Lower lobe of right lung (tissue), 2 donors: ENCODE measurements at regions not wholly inside any gene's neighbourhood (a gene's known extent, or its start where the extent isn't known, plus 50 kb on each side); places are given as distances from the start of the nearest gene placed in this dataset.

ENCODE experiments used
- ATAC-seq, 2 donors: fragments of 200-7000 bp; cut with Tn5 transposase; one replicate each; pipeline ENCODE4 v1.9.1; 2020 to 2022; ENCODE audit warnings: mild to moderate bottlenecking in 2 of 2, moderate library complexity in 2 of 2
- DNase-seq: peaks from one replicate; pipeline ENCODE4 v3.0.0-alpha.2; 2020
- H3K27ac ChIP-seq: fragments of 200-600 bp; one replicate; pipeline ENCODE4 v1.8.0; 2022
- H3K27me3 ChIP-seq: fragments of 200-600 bp; one replicate; pipeline ENCODE4 v1.8.0; 2022; ENCODE audit warnings: low read depth
- H3K36me3 ChIP-seq: fragments of 200-600 bp; one replicate; pipeline ENCODE4 v1.8.0; 2022; ENCODE audit warnings: mild to moderate bottlenecking
- H3K4me1 ChIP-seq: fragments of 200-600 bp; one replicate; pipeline ENCODE4 v1.8.0; 2022
- H3K4me3 ChIP-seq: fragments of 200-600 bp; one replicate; pipeline ENCODE4 v1.8.0; 2022; ENCODE audit warnings: mild to moderate bottlenecking
- H3K9me3 ChIP-seq: fragments of 200-600 bp; one replicate; pipeline ENCODE4 v1.8.0; 2022
- CTCF ChIP-seq: fragments of 200-600 bp; IDR thresholded peaks from one replicate; pipeline ENCODE4 v1.8.0; 2022; ENCODE audit warnings: antibody characterized with exemption, mild to moderate bottlenecking
- intact Hi-C: fragments of 100-400 bp; cut with DNase I; formaldehyde crosslinking; loops from one replicate; pipeline ENCODE4 v1.11.0; 2022
- donor health status: DM: no; HTN: yes; CAD: no; lungs with severe emphysema.

GRCh38 chr4:168028568-168028967, 63.8 kb upstream of the ANXA10 start:
- no peak for DNase-seq
- Histone ChIP-seq H3K9me3 (no peaks in the 10 kb centered on the region), H3K36me3 (no peaks in the 10 kb centered on the region), H3K4me1 (no peaks in the 10 kb centered on the region), H3K4me3 (no peak overlapping the region), H3K27ac (no peak overlapping the region), H3K27me3 (no peaks in the 10 kb centered on the region)
- no peak for TF ChIP-seq CTCF
- no peak for ATAC-seq
- intact Hi-C loops, result no loop called here

- H3K27ac ChIP-seq, result no peak overlapping the region
- ATAC-seq (no peak), DNase-seq (no peak)
- H3K9me3 ChIP-seq, result no peaks in the 10 kb centered on the region
- H3K36me3 ChIP-seq, result no peaks in the 10 kb centered on the region
- no peaks in the 10 kb centered on the region for H3K27me3 ChIP-seq
- TF ChIP-seq CTCF, result no peak
- intact Hi-C loops, result no loop called here
- H3K4me1 ChIP-seq, result no peaks in the 10 kb centered on the region
- no peak overlapping the region for H3K4me3 ChIP-seq
Observed at GRCh38 chr4:168028970-168029597, 63.3 kb upstream of the ANXA10 start.

- H3K4me3 ChIP-seq, result no peak overlapping the region
Observed at GRCh38 chr4:168037676-168038075, 54.7 kb upstream of the ANXA10 start.

GRCh38 chr4:168039593-168039992, 52.7 kb upstream of the ANXA10 start:
- intact Hi-C loops, result no loop called here
- TF ChIP-seq CTCF, result no peak
- H3K9me3 ChIP-seq, result no peaks in the 10 kb centered on the region
- H3K36me3 ChIP-seq, result no peaks in the 10 kb centered on the region
- DNase-seq, result no peak
- no peaks in the 10 kb centered on the region for H3K27me3 ChIP-seq
- no peak overlapping the region for H3K4me3 ChIP-seq
- ATAC-seq, result no peak
- H3K4me1 ChIP-seq, result no peaks in the 10 kb centered on the region
- no peak overlapping the region for H3K27ac ChIP-seq

More at GRCh38 chr4:168037676-168038075, 54.7 kb upstream of the ANXA10 start:
- H3K27ac ChIP-seq, result no peak overlapping the region
- ATAC-seq, result no peak
- no peaks in the 10 kb centered on the region for H3K36me3 ChIP-seq
- intact Hi-C loops, result no loop called here
- no peak for TF ChIP-seq CTCF
- no peaks in the 10 kb centered on the region for H3K27me3 ChIP-seq
- H3K9me3 ChIP-seq, result no peaks in the 10 kb centered on the region
- no peak for DNase-seq
- no peaks in the 10 kb centered on the region for H3K4me1 ChIP-seq
